ENCODE measurements at regions not wholly inside any gene's neighbourhood (a gene's known extent, or its start where the extent isn't known, plus 50 kb on each side); places are given as distances from the start of the nearest gene placed in this dataset.

DNA sequence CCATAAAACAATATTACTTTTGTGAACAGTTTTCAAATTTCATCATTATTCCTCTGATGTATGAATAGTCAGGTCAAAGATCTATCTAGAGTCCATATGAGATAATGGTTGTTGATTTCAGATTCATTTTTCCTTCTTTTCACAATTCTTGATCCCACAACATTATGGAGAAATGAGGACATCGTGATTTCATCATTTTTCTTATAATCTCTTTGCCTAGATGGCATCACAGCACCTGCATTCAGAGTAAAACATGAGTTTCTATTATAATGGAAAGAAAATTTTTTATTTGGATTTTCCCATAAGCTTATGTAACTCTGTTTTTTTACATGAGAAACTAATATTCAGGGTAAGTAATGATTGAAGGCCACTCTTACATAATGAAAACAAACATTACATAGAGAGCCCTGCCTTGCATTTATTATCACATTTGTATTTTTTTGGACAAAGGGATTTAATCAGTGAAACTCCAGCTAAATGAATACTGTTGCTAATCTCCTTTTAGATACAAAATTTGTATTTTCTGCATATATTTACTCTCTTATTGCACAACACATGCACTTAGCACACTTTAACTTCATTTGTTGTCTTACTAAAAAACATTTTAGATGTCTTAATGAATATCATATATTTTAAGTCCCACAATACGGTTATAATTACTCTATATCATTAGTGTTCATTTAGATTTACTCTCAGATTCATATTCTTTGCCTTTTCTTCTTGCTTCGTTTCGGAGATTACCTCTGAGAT, 188.4 kb upstream of the KYNU start:
- no peak overlapping the region for H2BK12ac ChIP-seq (ENCODE audit: low read depth, low read length)
- no peak overlapping the region for H3K4me2 ChIP-seq (ENCODE audit: insufficient read depth in 1 of 2, low read depth in 2 of 2, low read length in 2 of 2)
- CTCF ChIA-PET (ENCODE audit: partially characterized antibody), result interaction anchor here (0.6 to 1.7 kb wide), 2 partner anchors 291 to 405 kb away, joined by 3 read pairs; no protein-coding TSS in a partner anchor
- no peaks in the 10 kb centered on the region for H4K20me1 ChIP-seq (replicated peaks in 1 of 2; ENCODE audit: control insufficient read depth in 1 of 2, insufficient read depth in 2 of 2, low read length in 2 of 2)
- H2BK5ac ChIP-seq (ENCODE audit: low read depth, low read length), result no peak overlapping the region
- no peaks in the 10 kb centered on the region for H3K23me2 ChIP-seq (ENCODE audit: low read depth, low read length)
- no peak overlapping the region for H3K4ac ChIP-seq (replicated peaks; ENCODE audit: insufficient read length, low read depth, low read length)
- POLR2A ChIA-PET (ENCODE audit: partially characterized antibody), result no interaction called here
- no peak overlapping the region for H2AFZ ChIP-seq (ENCODE audit: low read length)
- H3K14ac ChIP-seq (ENCODE audit: insufficient read length), result no peak overlapping the region
- peaks cover 0 to 2% (median 0%) of the 10 kb centered on the region in 4 experiments; a peak in 1 of 7 replicates for H3K4me1 ChIP-seq (replicated peaks in 1 of 4; ENCODE audit: control insufficient read depth in 3 of 4, insufficient read depth in 4 of 4, low read length in 3 of 4)
- no peaks in the 10 kb centered on the region for H3K9me3 ChIP-seq (ENCODE audit: insufficient read depth in 2 of 2, low read depth in 1 of 2, low read length in 1 of 2)
- no peak overlapping the region for H2BK20ac ChIP-seq (ENCODE audit: low read length)
- H3K79me1 ChIP-seq (ENCODE audit: low read depth, low read length), result no peaks in the 10 kb centered on the region
- FAIRE-seq, result no peak
- no peak overlapping the region for H3K56ac ChIP-seq (replicated peaks; ENCODE audit: insufficient read length, low read depth, low read length)
- H4K5ac ChIP-seq (ENCODE audit: insufficient read length, low read depth, low read length), result no peak overlapping the region
- no peak overlapping the region for H2BK15ac ChIP-seq (ENCODE audit: low read length)
- H3K9ac ChIP-seq (replicated peaks in 1 of 4; ENCODE audit: extremely low read depth in 1 of 4, low read depth in 3 of 4, low read length in 3 of 4), result no peak overlapping the region
- H4K91ac ChIP-seq (replicated peaks; ENCODE audit: insufficient read length, low read length), result no peak overlapping the region
- TF ChIP-seq RFX5 (IDR thresholded peaks at IDR 0.05; ENCODE audit: borderline replicate concordance, low read depth, low read length) (no peak), NANOG (IDR thresholded peaks at IDR 0.05; ENCODE audit: insufficient read depth, low read depth, low read length, poor library complexity, severe bottlenecking) (no peak), CTCF (IDR thresholded peaks at IDR 0.05; ENCODE audit: control extremely low read depth in 1 of 3, insufficient read depth in 1 of 3, low read depth in 1 of 3, low read length in 3 of 3) (no peak), SIX5 (IDR thresholded peaks at IDR 0.05; ENCODE audit: low read depth, low read length) (no peak), FOSL1 (IDR thresholded peaks at IDR 0.05; ENCODE audit: insufficient read depth, low read depth, low read length) (no peak), JUND (IDR thresholded peaks at IDR 0.05; ENCODE audit: low read length) (no peak), SIRT6 (IDR thresholded peaks at IDR 0.05; ENCODE audit: low read length) (no peak)
- no peaks in the 10 kb centered on the region for H3K27me3 ChIP-seq (replicated peaks in 1 of 4; ENCODE audit: control insufficient read depth in 3 of 4, extremely low read depth in 1 of 4, insufficient read depth in 3 of 4, low read length in 3 of 4)
- 88% methylated on average over 4 of the region's 4 CpGs; no CpG with 5 or more reads in 1 of the 2 experiments for WGBS, 2 experiments (ENCODE audit: extremely low coverage in 1 of 2, insufficient coverage in 1 of 2, insufficient read length in 1 of 2, insufficient replicate concordance in 2 of 2, low coverage in 1 of 2, low lambda C conversion rate in 2 of 2, missing lambda C conversion rate in 1 of 2)
- no peaks in the 10 kb centered on the region for H3K79me2 ChIP-seq (ENCODE audit: control insufficient read depth in 1 of 2, insufficient read depth in 2 of 2, low read length in 2 of 2)
- H2BK120ac ChIP-seq (replicated peaks; ENCODE audit: low read depth, low read length), result no peak overlapping the region
- H4K8ac ChIP-seq (ENCODE audit: extremely low read depth, insufficient read depth, low read length), result no peak overlapping the region
- no peak overlapping the region for H3K27ac ChIP-seq (ENCODE audit: low read depth, low read length)
- H3K18ac ChIP-seq (ENCODE audit: extremely low read depth, low read length), result no peak overlapping the region
- no peak overlapping the region for H3K4me3 ChIP-seq (ENCODE audit: extremely low read depth in 1 of 4, insufficient read depth in 2 of 4, low read depth in 3 of 4, low read length in 4 of 4)
- no peaks in the 10 kb centered on the region for H3K36me3 ChIP-seq (ENCODE audit: control insufficient read depth in 2 of 4, insufficient read depth in 4 of 4, low read length in 3 of 4)
- no peak overlapping the region for H2AK5ac ChIP-seq (ENCODE audit: low read depth, low read length)
- H3K23ac ChIP-seq (ENCODE audit: insufficient read length), result no peak overlapping the region
- DNase-seq (ENCODE audit: low read depth in 1 of 2, low spot score in 2 of 2), result no peak

All from H1 (cell line).